Vagina (tissue), 2 donors: ENCODE measurements at regions not wholly inside any gene's neighbourhood (a gene's known extent, or its start where the extent isn't known, plus 50 kb on each side); places are given as distances from the start of the nearest gene placed in this dataset.

Source experiments
- DNase-seq, 2 donors: peaks; one replicate each; pipeline ENCODE4 v3.0.0-alpha.2; 2017; ENCODE audit errors: extremely low spot score in 2 of 2
- H3K27ac ChIP-seq: fragments of 200-600 bp; sonication (generic); one replicate; pipeline ENCODE4 v1.5.1; 2019
- H3K27me3 ChIP-seq: fragments of 200-600 bp; sonication (generic); one replicate; pipeline ENCODE4 v1.5.1; 2019
- H3K36me3 ChIP-seq, 2 donors: fragments of 200-600 bp; sonication (generic); one replicate each; pipeline ENCODE4 v1.5.1; 2017 to 2019
- H3K4me1 ChIP-seq: fragments of 200-600 bp; sonication (generic); one replicate; pipeline ENCODE4 v1.5.1; 2019
- H3K4me3 ChIP-seq, 2 donors: fragments of 200-600 bp; sonication (generic); 1 replicate in 1 of 2; 2 replicates in 1 of 2; pipeline ENCODE4 v1.5.1; 2016 to 2019
- H3K9me3 ChIP-seq: fragments of 200-600 bp; sonication (generic); one replicate; pipeline ENCODE4 v1.5.1; 2019
- CTCF ChIP-seq, 3 experiments: fragments of 450-650 bp in 2 of 3; fragments of 200-600 bp in 1 of 3; sonication (generic) in 1 of 3; IDR thresholded peaks; one replicate each; pipeline ENCODE4 v1.5.1; 2017 to 2019; ENCODE audit warnings: antibody characterized with exemption in 3 of 3, mild to moderate bottlenecking in 2 of 3, moderate library complexity in 2 of 3
- POLR2A ChIP-seq, 2 donors: fragments of 450-650 bp; IDR thresholded peaks; one replicate each; pipeline ENCODE4 v1.6.1; 2017; ENCODE audit warnings: antibody characterized with exemption in 2 of 2, mild to moderate bottlenecking in 2 of 2, moderate library complexity in 2 of 2
- POLR2AphosphoS5 ChIP-seq, 2 donors: sonication (generic); formaldehyde crosslinking; IDR thresholded peaks; one replicate each; pipeline ENCODE4 v1.9.0; 2017; ENCODE audit warnings: antibody characterized with exemption in 2 of 2, mild to moderate bottlenecking in 2 of 2, low read depth in 1 of 2; ENCODE audit not compliant: insufficient read depth in 1 of 2
- intact Hi-C: fragments of 100-400 bp; cut with DNase I; formaldehyde crosslinking; loops from one replicate; pipeline ENCODE4 v1.15.1; 2023

DNA sequence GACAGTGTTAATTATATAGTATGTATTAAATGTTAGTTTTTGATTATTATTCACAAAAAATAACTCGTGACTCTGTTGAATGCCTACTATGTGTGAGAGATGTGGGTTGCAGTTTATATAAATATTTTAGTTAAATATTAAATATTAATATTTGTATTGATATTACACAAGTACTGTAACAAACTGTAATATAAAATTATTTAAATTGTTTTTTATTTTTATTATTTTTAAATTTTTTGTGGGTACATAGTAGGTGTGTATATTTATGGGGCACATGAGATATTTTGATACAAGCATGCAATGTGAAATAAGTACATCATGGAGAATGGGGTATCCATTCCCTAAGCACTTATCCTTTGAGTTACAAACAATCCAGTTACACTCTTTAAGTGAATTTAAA, 196.1 kb upstream of the ZNF717 start:
- Histone ChIP-seq H3K27me3 (no peaks in the 10 kb centered on the region), H3K4me1 (no peaks in the 10 kb centered on the region), H3K4me3 (no peak overlapping the region), H3K36me3 (no peaks in the 10 kb centered on the region), H3K9me3 (no peaks in the 10 kb centered on the region), H3K27ac (no peak overlapping the region)
- intact Hi-C loops = no loop called here
- TF ChIP-seq CTCF (IDR thresholded peaks at IDR 0.05) (no peak), POLR2AphosphoS5 (IDR thresholded peaks at IDR 0.05; ENCODE audit: insufficient read depth in 1 of 2, low read depth in 1 of 2) (no peak)
- no peak for DNase-seq

- Histone ChIP-seq H3K4me3 (no peak overlapping the region), H3K4me1 (no peaks in the 10 kb centered on the region), H3K27ac (no peak overlapping the region), H3K9me3 (no peaks in the 10 kb centered on the region), H3K27me3 (no peaks in the 10 kb centered on the region), H3K36me3 (no peaks in the 10 kb centered on the region)
- no peak for TF ChIP-seq CTCF (IDR thresholded peaks at IDR 0.05)
- TF ChIP-seq POLR2AphosphoS5 (IDR thresholded peaks at IDR 0.05; ENCODE audit: insufficient read depth in 1 of 2, low read depth in 1 of 2) = no peak
- TF ChIP-seq POLR2A (IDR thresholded peaks at IDR 0.05) = no peak
- no peak for DNase-seq
- intact Hi-C loops = no loop called here
These were observed 196.8 kb upstream of the ZNF717 start for GRCh38 chr3:75982151-75982550.

DNA sequence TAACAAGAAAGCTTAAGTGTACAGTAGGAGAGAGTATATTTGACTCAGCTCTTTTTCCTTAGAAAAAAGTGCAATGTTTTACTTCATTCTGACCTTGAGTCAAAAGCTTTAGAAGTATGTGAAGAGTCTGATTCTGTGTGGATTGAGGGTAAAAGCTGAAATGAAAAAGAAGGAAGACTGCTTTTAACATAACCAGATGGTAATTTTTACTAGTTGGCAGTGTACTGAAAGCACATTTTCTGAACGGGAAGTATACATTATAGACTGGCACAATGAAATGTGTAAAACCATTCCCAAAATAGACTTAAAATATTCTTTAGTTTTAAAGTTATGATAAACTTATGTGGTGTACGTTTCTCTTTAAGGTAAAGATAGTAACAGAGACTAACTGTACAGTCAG, 197.8 kb upstream of the ZNF717 start:
- Histone ChIP-seq H3K9me3 (no peaks in the 10 kb centered on the region), H3K36me3 (no peaks in the 10 kb centered on the region), H3K4me3 (no peak overlapping the region), H3K4me1 (no peaks in the 10 kb centered on the region), H3K27ac (no peak overlapping the region), H3K27me3 (no peaks in the 10 kb centered on the region)
- no peak for DNase-seq
- intact Hi-C loops = no loop called here
- TF ChIP-seq POLR2A (IDR thresholded peaks at IDR 0.05) (no peak), CTCF (IDR thresholded peaks at IDR 0.05) (no peak), POLR2AphosphoS5 (IDR thresholded peaks at IDR 0.05; ENCODE audit: insufficient read depth in 1 of 2, low read depth in 1 of 2) (no peak)

DNA sequence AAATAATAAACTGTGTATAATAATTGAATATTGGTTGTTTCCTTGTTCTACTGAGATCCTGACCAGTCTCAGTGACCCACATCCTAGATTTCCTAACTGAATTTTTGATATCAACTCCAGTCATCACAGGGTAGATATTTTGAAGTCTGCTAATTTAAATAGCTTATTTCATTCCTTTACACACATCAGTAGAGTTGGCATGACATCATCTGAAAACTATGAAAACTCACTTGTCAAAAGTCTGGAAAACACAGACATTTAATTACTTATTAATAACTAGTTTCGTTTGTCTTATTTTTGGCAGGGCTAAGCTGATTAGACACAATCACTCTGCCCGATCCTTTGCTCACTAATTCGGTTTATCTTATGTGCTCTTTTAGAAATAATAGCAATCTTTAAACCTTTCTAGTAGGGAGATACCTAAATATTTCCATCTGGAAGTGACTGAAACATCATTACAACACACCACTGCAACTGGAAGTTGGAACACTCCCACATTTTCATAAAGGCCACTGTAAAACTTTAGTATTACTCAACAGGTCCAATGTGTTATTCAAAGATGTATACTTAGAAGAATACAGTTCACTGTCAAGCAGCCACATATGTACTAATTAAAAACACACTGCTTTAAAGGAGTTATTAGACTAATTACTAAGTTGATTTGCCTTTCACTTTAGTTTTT, 198.4 kb upstream of the ZNF717 start:
- DNase-seq = no peak
- TF ChIP-seq POLR2AphosphoS5 (IDR thresholded peaks at IDR 0.05; ENCODE audit: insufficient read depth in 1 of 2, low read depth in 1 of 2) (no peak), POLR2A (IDR thresholded peaks at IDR 0.05) (no peak), CTCF (IDR thresholded peaks at IDR 0.05) (no peak)
- Histone ChIP-seq H3K4me3 (no peak overlapping the region), H3K27me3 (no peaks in the 10 kb centered on the region), H3K4me1 (no peaks in the 10 kb centered on the region), H3K9me3 (no peaks in the 10 kb centered on the region), H3K36me3 (no peaks in the 10 kb centered on the region), H3K27ac (no peak overlapping the region)
- intact Hi-C loops = no loop called here

DNA sequence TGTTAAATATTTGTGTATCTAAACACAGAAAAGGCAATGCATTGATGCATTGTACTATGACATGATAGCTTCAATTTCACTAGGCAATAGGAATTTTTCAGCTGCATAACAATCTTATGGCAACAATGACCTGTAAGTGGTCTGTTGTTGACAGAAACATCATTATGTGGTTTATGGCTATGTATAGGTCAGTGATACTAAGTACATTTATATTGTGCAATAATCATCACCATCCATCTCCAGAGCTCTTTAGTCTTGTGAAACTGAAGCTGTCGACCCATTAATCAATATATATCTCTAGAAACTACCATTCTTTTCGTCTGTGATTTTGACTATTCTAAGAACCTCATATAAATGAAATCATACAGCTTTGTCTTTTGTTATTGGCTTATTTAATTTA, 200.1 kb upstream of the ZNF717 start:
- no peaks in the 10 kb centered on the region for H3K27me3 ChIP-seq
- no peaks in the 10 kb centered on the region for H3K36me3 ChIP-seq
- no peak overlapping the region for H3K4me3 ChIP-seq
- no peak overlapping the region for H3K27ac ChIP-seq
- no peaks in the 10 kb centered on the region for H3K4me1 ChIP-seq
- TF ChIP-seq CTCF (IDR thresholded peaks at IDR 0.05) (no peak), POLR2AphosphoS5 (IDR thresholded peaks at IDR 0.05; ENCODE audit: insufficient read depth in 1 of 2, low read depth in 1 of 2) (no peak), POLR2A (IDR thresholded peaks at IDR 0.05) (no peak)
- no peak for DNase-seq
- intact Hi-C loops = no loop called here
- H3K9me3 ChIP-seq = no peaks in the 10 kb centered on the region
